Testis (tissue), 2 donors: ENCODE measurements at regions not wholly inside any gene's neighbourhood (a gene's known extent, or its start where the extent isn't known, plus 50 kb on each side); places are given as distances from the start of the nearest gene placed in this dataset.

ENCODE experiments used
- CTCF ChIP-seq, 3 experiments: fragments of 450-650 bp in 2 of 3; fragments of 200-600 bp in 1 of 3; sonication (generic) in 1 of 3; IDR thresholded peaks; one replicate each; pipeline ENCODE4 v1.5.1; 2016 to 2019; ENCODE audit warnings: antibody characterized with exemption in 3 of 3, mild to moderate bottlenecking in 2 of 3, moderate library complexity in 1 of 3
- POLR2A ChIP-seq: fragments of 450-650 bp; IDR thresholded peaks from one replicate; pipeline ENCODE4 v1.6.1; 2017; ENCODE audit warnings: antibody characterized with exemption, mild to moderate bottlenecking, moderate library complexity

GRCh38 chrX:97897998-97898397 is 1014.3 kb downstream of the RPA4 start:
- TF ChIP-seq CTCF (IDR thresholded peaks at IDR 0.05) (no peak), POLR2A (no peak)
